H1 (cell line): ENCODE measurements at regions not wholly inside any gene's neighbourhood (a gene's known extent, or its start where the extent isn't known, plus 50 kb on each side); places are given as distances from the start of the nearest gene placed in this dataset.

Experiments used
- CTCF ChIA-PET: fragments of 300-600 bp; sonication (Branson Sonifier 250); formaldehyde crosslinking; loops from one replicate; lab custom pipeline; 2021; ENCODE audit not compliant: partially characterized antibody; lab: Charles Lee
- POLR2A ChIA-PET: fragments of 300-600 bp; sonication (Branson Sonifier 250); formaldehyde crosslinking; loops from one replicate; lab custom pipeline; 2021; ENCODE audit warnings: inconsistent platforms; ENCODE audit not compliant: partially characterized antibody; lab: Charles Lee
- DNase-seq, 2 experiments: peaks; one replicate each; pipeline versions ENCODE4 v3.0.0 to v3.0.0-alpha.2; 2010 to 2022; ENCODE audit warnings: low spot score in 2 of 2, low read depth in 1 of 2, mixed read lengths in 1 of 2
- FAIRE-seq: peaks from 2 replicates; lab custom pipeline; 2011; peaks lifted over from hg19 to GRCh38; lab: Jason Lieb, UNC
- H2AFZ ChIP-seq: 2 replicates; pipeline ENCODE4 v1.8.1; 2012; ENCODE audit warnings: low read length, inconsistent platforms
- H2AK5ac ChIP-seq: 2 replicates; pipeline ENCODE4 v1.6.1; 2013; ENCODE audit warnings: low read depth, low read length
- H2BK120ac ChIP-seq: replicated peaks from 2 replicates; pipeline ENCODE3; 2013; ENCODE audit warnings: low read depth, low read length, inconsistent platforms
- H2BK12ac ChIP-seq: 2 replicates; pipeline ENCODE4 v1.6.1; 2013; ENCODE audit warnings: low read depth, low read length
- H2BK15ac ChIP-seq: 2 replicates; pipeline ENCODE4 v1.6.1; 2013; ENCODE audit warnings: low read length
- H2BK20ac ChIP-seq: 2 replicates; pipeline ENCODE4 v1.6.1; 2013; ENCODE audit warnings: low read length
- H2BK5ac ChIP-seq: 2 replicates; pipeline ENCODE4 v1.6.1; 2013; ENCODE audit warnings: low read depth, low read length
- H3K14ac ChIP-seq: 2 replicates; pipeline ENCODE4 v1.6.1; 2013; ENCODE audit warnings: inconsistent platforms; ENCODE audit not compliant: insufficient read length
- H3K18ac ChIP-seq: 2 replicates; pipeline ENCODE4 v1.6.1; 2013; ENCODE audit warnings: low read length; ENCODE audit errors: extremely low read depth
- H3K23ac ChIP-seq: 2 replicates; pipeline ENCODE4 v1.6.1; 2013; ENCODE audit warnings: inconsistent platforms; ENCODE audit not compliant: insufficient read length
- H3K23me2 ChIP-seq: 2 replicates; pipeline ENCODE4 v1.6.1; 2013; ENCODE audit warnings: low read depth, low read length
- H3K27ac ChIP-seq: 2 replicates; pipeline ENCODE4 v1.6.1; 2011; ENCODE audit warnings: low read depth, low read length, inconsistent platforms
- H3K27me3 ChIP-seq, 4 experiments: replicated peaks in 1 of 4; 1 replicate in 1 of 4; 2 replicates in 3 of 4; pipeline versions ENCODE4 v1.6.1 to v1.8.1; 2011 to 2013; ENCODE audit warnings: low read length in 3 of 4, mild to moderate bottlenecking in 3 of 4, inconsistent platforms in 2 of 4, mixed read lengths in 2 of 4, moderate library complexity in 1 of 4; ENCODE audit not compliant: control insufficient read depth in 3 of 4, insufficient read depth in 3 of 4; ENCODE audit errors: extremely low read depth in 1 of 4
- H3K36me3 ChIP-seq, 4 experiments: 2 replicates each; pipeline versions ENCODE4 v1.6.1 to v1.8.1; 2011 to 2013; ENCODE audit warnings: mild to moderate bottlenecking in 4 of 4, low read length in 3 of 4, moderate library complexity in 2 of 4, control low read depth in 1 of 4, inconsistent platforms in 1 of 4; ENCODE audit not compliant: insufficient read depth in 4 of 4, control insufficient read depth in 2 of 4
- H3K4ac ChIP-seq: replicated peaks from 2 replicates; pipeline ENCODE3; 2013; ENCODE audit warnings: low read length, low read depth, mixed read lengths, inconsistent platforms; ENCODE audit not compliant: insufficient read length
- H3K4me1 ChIP-seq, 4 experiments: replicated peaks in 1 of 4; 1 replicate in 1 of 4; 2 replicates in 3 of 4; pipeline versions ENCODE4 v1.6.1 to v1.8.1; 2011 to 2013; ENCODE audit warnings: low read length in 3 of 4, inconsistent platforms in 2 of 4, mixed read lengths in 1 of 4; ENCODE audit not compliant: insufficient read depth in 4 of 4, control insufficient read depth in 3 of 4
- H3K4me2 ChIP-seq, 2 experiments: 2 replicates each; pipeline versions ENCODE4 v1.6.1 to v1.8.1; 2011 to 2013; ENCODE audit warnings: low read depth in 2 of 2, low read length in 2 of 2, control low read depth in 1 of 2, inconsistent platforms in 1 of 2, mild to moderate bottlenecking in 1 of 2; ENCODE audit not compliant: insufficient read depth in 1 of 2
- H3K4me3 ChIP-seq, 4 experiments: fragments of 200-600, 300-600 bp in 1 of 4; sonication (generic), shearing (Covaris generic), sonication (Bioruptor Twin) in 1 of 4; 2 replicates each; pipeline versions ENCODE4 v1.5.1 to v1.8.1; 2011 to 2016; ENCODE audit warnings: low read length in 4 of 4, low read depth in 3 of 4, control low read depth in 2 of 4, inconsistent platforms in 2 of 4, mild to moderate bottlenecking in 2 of 4, mixed read lengths in 1 of 4, moderate library complexity in 1 of 4; ENCODE audit not compliant: insufficient read depth in 2 of 4; ENCODE audit errors: extremely low read depth in 1 of 4
- H3K56ac ChIP-seq: replicated peaks from 2 replicates; pipeline ENCODE3; 2013; ENCODE audit warnings: low read depth, mild to moderate bottlenecking, mixed read lengths, low read length, inconsistent platforms; ENCODE audit not compliant: insufficient read length
- H3K79me1 ChIP-seq: 2 replicates; pipeline ENCODE4 v1.6.1; 2013; ENCODE audit warnings: low read depth, low read length, control low read depth
- H3K79me2 ChIP-seq, 2 experiments: 2 replicates each; pipeline versions ENCODE4 v1.6.1 to v1.8.1; 2012 to 2013; ENCODE audit warnings: low read length in 2 of 2, mild to moderate bottlenecking in 2 of 2, inconsistent platforms in 1 of 2; ENCODE audit not compliant: insufficient read depth in 2 of 2, control insufficient read depth in 1 of 2
- H3K9ac ChIP-seq, 4 experiments: replicated peaks in 1 of 4; 1 replicate in 1 of 4; 2 replicates in 3 of 4; pipeline versions ENCODE4 v1.6.1 to v1.8.1; 2011 to 2013; ENCODE audit warnings: low read depth in 3 of 4, low read length in 3 of 4, control low read depth in 2 of 4, mild to moderate bottlenecking in 2 of 4, moderate library complexity in 2 of 4, inconsistent platforms in 1 of 4; ENCODE audit errors: extremely low read depth in 1 of 4
- H3K9me3 ChIP-seq, 2 experiments: 2 replicates each; pipeline versions ENCODE4 v1.6.1 to v1.8.1; 2012 to 2013; ENCODE audit warnings: mild to moderate bottlenecking in 2 of 2, moderate library complexity in 2 of 2, control low read depth in 1 of 2, inconsistent platforms in 1 of 2, low read depth in 1 of 2, low read length in 1 of 2, mixed read lengths in 1 of 2; ENCODE audit not compliant: insufficient read depth in 2 of 2
- H4K20me1 ChIP-seq, 2 experiments: replicated peaks in 1 of 2; 2 replicates each; pipeline versions ENCODE3 to v1.8.1; 2011 to 2013; ENCODE audit warnings: inconsistent platforms in 2 of 2, low read length in 2 of 2, mild to moderate bottlenecking in 1 of 2; ENCODE audit not compliant: insufficient read depth in 2 of 2, control insufficient read depth in 1 of 2
- H4K5ac ChIP-seq: 2 replicates; pipeline ENCODE4 v1.6.1; 2013; ENCODE audit warnings: low read length, low read depth, mixed read lengths, inconsistent platforms; ENCODE audit not compliant: insufficient read length
- H4K8ac ChIP-seq: 2 replicates; pipeline ENCODE4 v1.8.0; 2013; ENCODE audit warnings: mild to moderate bottlenecking, moderate library complexity, low read length, inconsistent platforms; ENCODE audit not compliant: insufficient read depth; ENCODE audit errors: extremely low read depth
- H4K91ac ChIP-seq: replicated peaks from 2 replicates; pipeline ENCODE3; 2013; ENCODE audit warnings: low read length, mixed read lengths, inconsistent platforms; ENCODE audit not compliant: insufficient read length
- CBX8 ChIP-seq: fragments of 300-800, 300-1000 bp; sonication (generic); IDR thresholded peaks from 2 replicates; pipeline ENCODE4 v1.7.1; 2016; ENCODE audit warnings: low read depth, low read length, borderline replicate concordance
- CREB1 ChIP-seq: IDR thresholded peaks from 2 replicates; pipeline ENCODE4 v1.6.1; 2012; ENCODE audit warnings: inconsistent platforms
- E2F6 ChIP-seq: IDR thresholded peaks from 2 replicates; pipeline ENCODE4 v1.6.1; 2012; ENCODE audit warnings: inconsistent platforms
- EZH2 ChIP-seq: fragments of 200-600 bp; sonication (generic); IDR thresholded peaks from 2 replicates; pipeline ENCODE4 v1.7.1; 2012; ENCODE audit warnings: low read depth, mild to moderate bottlenecking, moderate library complexity, low read length, inconsistent platforms; ENCODE audit not compliant: severe bottlenecking
- POLR2A ChIP-seq, 2 experiments: IDR thresholded peaks; 1 replicate in 1 of 2; 2 replicates in 1 of 2; pipeline ENCODE4 v1.6.1; 2011; ENCODE audit warnings: low read depth in 2 of 2, low read length in 2 of 2, mild to moderate bottlenecking in 2 of 2; ENCODE audit errors: control extremely low read depth in 1 of 2
- POLR2AphosphoS5 ChIP-seq: IDR thresholded peaks from 2 replicates; pipeline ENCODE4 v1.6.1; 2011; ENCODE audit warnings: low read depth, low read length
- RFX5 ChIP-seq: IDR thresholded peaks from 2 replicates; pipeline ENCODE4 v1.6.1; 2011; ENCODE audit warnings: low read depth, low read length, improper control_type of control experiment, borderline replicate concordance
- SIRT6 ChIP-seq: IDR thresholded peaks from one replicate; pipeline ENCODE4 v1.7.1; 2012; ENCODE audit warnings: low read length, inconsistent platforms
- SRF ChIP-seq: IDR thresholded peaks from 2 replicates; pipeline ENCODE4 v1.6.1; 2011; ENCODE audit warnings: mild to moderate bottlenecking, low read depth, low read length, moderate library complexity
- TCF12 ChIP-seq: IDR thresholded peaks from 2 replicates; pipeline ENCODE4 v1.6.1; 2011; ENCODE audit warnings: low read depth, mild to moderate bottlenecking, low read length
- TEAD4 ChIP-seq: IDR thresholded peaks from 2 replicates; pipeline ENCODE4 v1.6.1; 2012; ENCODE audit warnings: low read depth, low read length, inconsistent platforms, mixed read lengths
- WGBS, 2 experiments: shearing (Covaris generic) in 1 of 2; methylation state at CpG; one replicate each; pipeline versions ENCODE4 v1.1.6 to v1.1.7; 2013 to 2015; ENCODE audit warnings: low lambda C conversion rate in 2 of 2, mixed read lengths in 2 of 2, inconsistent platforms in 1 of 2, low coverage in 1 of 2, missing lambda C conversion rate in 1 of 2; ENCODE audit not compliant: insufficient replicate concordance in 2 of 2, insufficient coverage in 1 of 2, insufficient read length in 1 of 2; ENCODE audit errors: extremely low coverage in 1 of 2, missing lambda C conversion rate in 1 of 2; 5-methylcytosine and 5-hydroxymethylcytosine counted together
- TF ChIP-seq, protein P1 (sequence below): IDR thresholded peaks from 2 replicates; pipeline ENCODE4 v1.6.1; 2011; ENCODE audit warnings: low read length, improper control_type of control experiment

DNA sequence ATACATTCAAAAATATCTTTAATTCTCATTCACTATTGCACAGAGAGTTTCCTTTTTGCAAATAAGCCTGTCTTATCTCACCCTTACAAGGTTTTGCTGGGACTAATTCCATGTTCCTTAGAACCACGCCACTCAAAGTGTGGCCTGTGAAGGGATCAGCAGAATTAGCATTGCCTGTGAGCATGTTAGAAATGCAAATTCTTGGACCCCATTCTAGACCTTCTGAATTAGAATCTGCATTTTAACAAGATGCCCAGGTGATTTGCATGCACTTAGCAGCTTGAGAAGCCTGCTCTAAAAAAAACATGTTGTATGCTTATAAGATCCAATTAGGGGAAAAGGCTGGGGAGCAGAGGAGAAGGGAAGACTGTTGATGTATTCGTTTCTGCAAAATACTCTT lies 460.0 kb downstream of the NTRK2 start:
- H2BK15ac ChIP-seq, result no peak overlapping the region
- no peaks in the 10 kb centered on the region for H3K79me2 ChIP-seq
- no peak overlapping the region for H3K14ac ChIP-seq
- H3K4me3 ChIP-seq, result no peak overlapping the region
- no peak overlapping the region for H3K9ac ChIP-seq
- H4K20me1 ChIP-seq, result no peaks in the 10 kb centered on the region
- no peak overlapping the region for H3K4me2 ChIP-seq
- no peak overlapping the region for H2BK5ac ChIP-seq
- H2AFZ ChIP-seq, result no peak overlapping the region
- no peak overlapping the region for H3K4ac ChIP-seq
- CTCF ChIA-PET, result interaction anchor here (0.5 kb wide), 1 partner anchor 704 kb away, joined by 3 read pairs; no protein-coding TSS in a partner anchor
- H3K4me1 ChIP-seq, result peaks cover 0 to 8% (median 0%) of the 10 kb centered on the region in 4 experiments; a peak in 1 of 7 replicates
- POLR2A ChIA-PET, result no interaction called here
- no peak overlapping the region for H3K27ac ChIP-seq
- no peak overlapping the region for H2BK20ac ChIP-seq
- H4K8ac ChIP-seq, result no peak overlapping the region
- DNase-seq (no peak), FAIRE-seq (no peak)
- no peak overlapping the region for H2BK12ac ChIP-seq
- no peaks in the 10 kb centered on the region for H3K27me3 ChIP-seq
- WGBS, 2 experiments, result 47% methylated on average over 2 of the region's 2 CpGs; no CpG with 5 or more reads in 1 of the 2 experiments
- no peak overlapping the region for H3K23ac ChIP-seq
- H4K91ac ChIP-seq, result no peak overlapping the region
- H3K56ac ChIP-seq, result no peak overlapping the region
- no peaks in the 10 kb centered on the region for H3K79me1 ChIP-seq
- no peak overlapping the region for H4K5ac ChIP-seq
- H2BK120ac ChIP-seq, result no peak overlapping the region
- H2AK5ac ChIP-seq, result no peak overlapping the region
- H3K18ac ChIP-seq, result no peak overlapping the region
- H3K23me2 ChIP-seq, result no peaks in the 10 kb centered on the region
- peaks cover 3 to 13% of the 10 kb centered on the region in 2 experiments; a peak in 2 of 4 replicates for H3K9me3 ChIP-seq
- no peaks in the 10 kb centered on the region; a peak in 1 of 8 replicates for H3K36me3 ChIP-seq
- TF ChIP-seq TEAD4, result no peak
- no peak for TF ChIP-seq CREB1
- no peak for TF ChIP-seq EZH2
- no peak for TF ChIP-seq E2F6
- TF ChIP-seq, protein P1, sequence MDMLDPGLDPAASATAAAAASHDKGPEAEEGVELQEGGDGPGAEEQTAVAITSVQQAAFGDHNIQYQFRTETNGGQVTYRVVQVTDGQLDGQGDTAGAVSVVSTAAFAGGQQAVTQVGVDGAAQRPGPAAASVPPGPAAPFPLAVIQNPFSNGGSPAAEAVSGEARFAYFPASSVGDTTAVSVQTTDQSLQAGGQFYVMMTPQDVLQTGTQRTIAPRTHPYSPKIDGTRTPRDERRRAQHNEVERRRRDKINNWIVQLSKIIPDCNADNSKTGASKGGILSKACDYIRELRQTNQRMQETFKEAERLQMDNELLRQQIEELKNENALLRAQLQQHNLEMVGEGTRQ, result no peak
- TF ChIP-seq SIRT6, result no peak
- no peak for TF ChIP-seq TCF12
- no peak for TF ChIP-seq POLR2AphosphoS5
- no peak for TF ChIP-seq SRF
- TF ChIP-seq POLR2A (IDR thresholded peaks at IDR 0.05; ENCODE audit: control extremely low read depth in 1 of 2, low read depth in 2 of 2, low read length in 2 of 2), result no peak
- TF ChIP-seq CBX8, result no peak
- TF ChIP-seq RFX5, result no peak
